AG20443 (cell line): ENCODE measurements at regions not wholly inside any gene's neighbourhood (a gene's known extent, or its start where the extent isn't known, plus 50 kb on each side); places are given as distances from the start of the nearest gene placed in this dataset.
A peak's percentile ranks its signal among the peaks of the same experiment; 100 is the strongest.

ENCODE experiments used
- DNase-seq: peaks from one replicate; pipeline ENCODE4 v3.0.0; 2012; ENCODE audit warnings: low spot score, mixed read lengths

DNA sequence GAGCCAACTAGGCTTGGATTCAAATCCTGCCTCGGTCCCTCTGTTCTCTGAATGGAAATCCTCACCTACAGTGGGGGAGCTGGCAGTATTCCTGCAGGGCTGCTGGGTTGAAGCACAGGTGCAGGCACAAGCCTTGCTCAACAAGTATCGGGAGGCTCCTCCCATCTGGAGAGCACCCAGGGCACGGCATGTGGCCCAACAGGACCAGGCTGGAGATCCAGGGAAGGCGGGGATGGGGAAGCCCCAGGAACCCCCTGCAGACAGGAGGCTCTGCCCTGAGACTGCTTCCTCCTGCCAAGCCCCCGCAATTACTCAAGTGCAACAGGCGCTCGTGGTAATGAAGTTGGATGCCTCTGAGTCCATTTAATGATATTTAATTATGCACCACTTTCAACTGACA, 128.0 kb upstream of the VSTM2B start:
- no peak for DNase-seq

DNA sequence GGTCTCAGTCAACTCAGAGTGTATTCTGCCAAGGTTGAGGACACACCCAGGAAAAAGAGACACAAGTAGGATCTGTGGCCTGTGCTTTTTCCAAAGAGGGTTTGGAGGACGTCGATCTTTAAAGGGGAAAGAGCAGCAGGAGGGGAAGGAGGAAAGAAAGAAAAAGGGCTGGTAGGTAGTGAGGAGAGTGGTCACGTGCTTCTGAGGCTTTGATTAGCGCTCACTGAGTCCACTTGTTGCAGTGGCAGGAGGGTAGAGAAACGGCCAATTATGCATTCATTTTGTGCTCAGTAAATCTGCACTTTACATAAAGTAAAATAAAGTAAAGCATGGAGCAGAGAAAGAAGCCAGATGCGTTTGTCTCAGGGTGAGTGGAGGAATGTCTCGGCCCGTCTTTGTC, 126.0 kb upstream of the VSTM2B start:
- no peak for DNase-seq

GRCh38 chr19:29400917-29401711, 124.7 kb upstream of the VSTM2B start:
- no peak for DNase-seq

GRCh38 chr19:29401712-29402421, 123.9 kb upstream of the VSTM2B start:
- no peak for DNase-seq

- DNase-seq: no peak
Measured at GRCh38 chr19:29402563-29402962, 123.2 kb upstream of the VSTM2B start.

DNA sequence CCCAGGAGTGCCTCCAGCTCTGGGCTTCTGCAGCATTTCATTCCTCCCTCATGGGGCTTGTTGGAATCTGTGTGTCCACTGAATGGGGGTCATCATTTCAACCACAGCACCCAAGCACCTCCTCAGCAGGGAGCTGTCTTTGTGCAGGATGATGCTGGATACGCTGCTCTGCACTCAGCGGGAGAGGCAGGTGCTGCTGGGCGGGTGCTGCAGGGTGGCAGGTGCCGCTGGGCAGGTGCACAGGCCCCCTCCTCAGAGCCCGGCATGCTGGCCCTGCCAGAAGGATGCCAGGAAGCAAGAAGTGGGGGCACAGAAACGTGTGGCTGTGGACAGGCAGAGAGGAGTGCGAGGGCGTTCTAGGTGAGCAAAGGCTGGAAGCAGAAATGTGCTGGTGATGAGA, 121.8 kb upstream of the VSTM2B start:
- no peak for DNase-seq

GRCh38 chr19:29404951-29405727, 120.7 kb upstream of the VSTM2B start:
- DNase-seq: peak; percentile 51

DNA sequence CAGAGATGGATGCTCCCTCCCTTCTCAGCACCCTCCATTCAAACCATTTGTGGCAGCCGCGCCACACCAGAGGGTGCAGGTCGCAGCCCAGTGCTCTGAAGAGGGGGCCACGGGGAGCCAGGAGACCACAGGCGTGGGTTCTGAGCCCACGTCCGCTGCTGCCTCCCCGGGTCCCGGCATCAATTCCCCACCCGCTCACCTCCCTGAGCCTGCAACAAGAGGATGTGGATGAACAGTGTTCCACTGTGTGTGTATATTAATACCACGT, 120.1 kb upstream of the VSTM2B start:
- no peak for DNase-seq

DNA sequence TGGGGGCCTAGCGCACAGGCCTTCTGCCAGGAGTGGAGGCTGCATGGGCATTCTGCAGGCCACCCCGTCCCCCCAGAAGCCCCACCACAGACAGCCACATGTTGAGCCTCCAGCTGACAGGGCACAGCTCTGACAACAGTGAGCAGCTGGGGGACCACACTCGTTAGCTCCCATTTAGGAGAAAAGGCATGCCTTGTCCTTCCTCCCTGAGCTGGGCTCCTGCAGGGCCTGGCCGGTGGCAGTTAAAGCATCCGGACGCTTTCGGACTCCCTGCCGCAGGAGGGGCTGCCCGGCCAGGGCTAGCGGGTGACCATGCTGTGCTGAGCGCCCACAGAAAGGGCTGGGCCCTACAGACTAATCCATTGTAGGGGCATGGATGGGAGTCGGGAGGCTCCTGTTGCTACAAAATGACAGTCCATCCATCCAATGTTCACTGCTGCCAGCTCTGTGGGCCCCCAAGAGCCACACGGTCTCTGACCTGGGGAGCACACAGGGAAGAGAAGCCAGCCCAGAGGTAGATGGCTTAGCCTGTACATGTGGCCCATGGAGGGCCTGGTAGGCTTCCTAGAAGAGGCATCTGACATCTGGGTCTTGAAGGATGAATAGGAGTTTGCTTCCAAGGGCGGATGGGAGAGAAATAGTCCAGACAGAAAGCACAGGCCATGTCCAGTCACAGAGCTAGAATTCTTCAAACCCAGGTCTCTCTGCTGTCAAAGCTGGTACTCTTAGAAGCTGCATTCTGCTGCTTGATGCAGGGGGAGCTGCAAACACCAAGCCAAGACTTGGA, 116.5 kb upstream of the VSTM2B start:
- no peak for DNase-seq

GRCh38 chr19:29410601-29411000, 115.2 kb upstream of the VSTM2B start:
- no peak for DNase-seq

- no peak for DNase-seq
Measured at GRCh38 chr19:29411113-29411581, 114.6 kb upstream of the VSTM2B start.

DNA sequence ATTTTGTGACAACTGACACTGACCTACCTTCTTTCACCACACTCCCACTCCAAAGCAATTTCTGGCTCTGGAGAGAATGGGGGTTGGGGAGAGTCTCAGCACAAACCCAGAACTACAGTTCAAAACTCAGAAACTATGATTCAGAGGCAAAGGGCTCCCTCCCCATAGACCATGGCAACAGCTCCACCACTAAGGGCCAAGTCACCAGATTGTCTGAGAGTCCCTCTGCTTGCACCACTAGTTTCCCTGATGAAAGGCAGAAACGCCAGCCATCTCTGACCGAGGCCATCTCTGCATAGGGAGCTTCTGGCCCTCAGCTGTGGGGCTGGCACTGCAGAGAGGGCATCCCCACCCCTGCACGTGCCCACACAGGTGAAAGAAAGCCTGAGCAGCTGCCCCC, 112.4 kb upstream of the VSTM2B start:
- DNase-seq: no peak

- DNase-seq: no peak
Measured at GRCh38 chr19:29415507-29415906, 110.3 kb upstream of the VSTM2B start.

DNA sequence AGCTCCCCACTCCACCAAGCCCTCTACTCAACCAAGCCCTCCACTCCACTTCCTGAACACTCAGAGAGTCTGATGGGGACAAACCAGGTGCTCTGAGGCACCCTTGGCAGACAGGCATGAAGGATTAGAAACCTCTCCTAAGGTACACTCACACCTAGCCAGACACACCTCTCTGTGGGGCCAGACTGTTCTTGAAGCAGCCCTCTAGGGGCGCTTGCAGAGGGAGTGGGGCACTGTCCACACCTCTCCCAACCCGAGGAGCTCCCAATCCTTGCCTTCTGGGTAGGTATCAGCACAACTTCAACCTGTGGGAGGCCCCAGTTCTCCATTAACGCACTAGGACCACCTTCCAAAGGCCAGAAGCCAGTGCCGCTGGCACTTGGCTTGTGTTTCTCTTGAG, 108.7 kb upstream of the VSTM2B start:
- no peak for DNase-seq

GRCh38 chr19:29418201-29418600, 107.6 kb upstream of the VSTM2B start:
- DNase-seq: no peak

DNA sequence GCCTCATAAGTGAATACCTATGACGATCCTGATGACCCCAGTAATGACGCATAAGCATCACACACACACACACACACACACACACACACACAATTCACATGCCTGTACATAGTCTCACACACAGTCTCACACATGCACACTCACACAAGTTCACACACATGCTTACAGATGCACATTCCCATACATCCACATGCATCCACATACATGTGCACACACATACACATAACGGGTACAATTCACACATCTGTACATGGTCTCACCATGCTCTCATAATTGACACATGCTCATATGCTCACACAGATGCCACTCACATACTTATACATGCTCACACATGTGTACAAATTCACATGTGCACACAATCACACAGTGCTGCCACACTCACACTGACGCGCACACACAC, 105.7 kb upstream of the VSTM2B start:
- no peak for DNase-seq

GRCh38 chr19:29420482-29421195, 105.2 kb upstream of the VSTM2B start:
- no peak for DNase-seq

DNA sequence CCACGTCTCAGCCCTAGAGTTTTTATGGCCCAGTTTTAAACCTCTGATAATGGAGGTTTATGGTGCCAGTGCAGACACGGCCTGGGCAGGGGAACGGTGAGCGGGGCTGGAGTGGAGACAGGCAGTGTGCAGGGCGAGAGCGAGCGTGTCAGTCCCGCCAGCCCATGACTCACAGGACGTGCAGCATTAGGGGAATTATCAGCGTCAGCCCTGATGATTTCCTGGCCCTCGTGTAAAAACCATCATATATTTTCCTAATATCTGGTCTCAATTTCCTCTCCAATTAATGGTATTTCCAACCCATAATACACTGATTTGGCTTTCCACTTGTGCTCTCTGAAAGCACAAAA, 104.6 kb upstream of the VSTM2B start:
- no peak for DNase-seq

DNA sequence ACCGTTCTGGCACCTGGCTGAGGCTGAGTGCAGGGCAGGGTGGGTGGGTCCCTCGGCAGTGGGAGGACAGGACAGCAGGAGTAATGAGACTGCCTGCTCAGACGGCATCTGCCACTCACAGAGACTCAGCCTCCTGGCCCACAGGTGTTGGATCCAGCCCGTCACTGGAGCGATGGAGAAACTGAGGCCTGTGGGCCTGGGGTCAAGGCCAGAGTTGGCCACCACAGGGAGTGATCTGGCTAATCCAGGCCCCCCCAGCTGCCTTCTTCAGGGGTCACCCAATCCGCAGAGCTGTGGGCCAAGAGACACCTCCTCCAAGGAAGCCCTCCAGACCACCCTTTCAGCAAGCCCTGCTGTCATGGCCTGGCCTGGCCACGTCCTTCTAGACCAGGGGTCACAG, 103.7 kb upstream of the VSTM2B start:
- DNase-seq: no peak

DNA sequence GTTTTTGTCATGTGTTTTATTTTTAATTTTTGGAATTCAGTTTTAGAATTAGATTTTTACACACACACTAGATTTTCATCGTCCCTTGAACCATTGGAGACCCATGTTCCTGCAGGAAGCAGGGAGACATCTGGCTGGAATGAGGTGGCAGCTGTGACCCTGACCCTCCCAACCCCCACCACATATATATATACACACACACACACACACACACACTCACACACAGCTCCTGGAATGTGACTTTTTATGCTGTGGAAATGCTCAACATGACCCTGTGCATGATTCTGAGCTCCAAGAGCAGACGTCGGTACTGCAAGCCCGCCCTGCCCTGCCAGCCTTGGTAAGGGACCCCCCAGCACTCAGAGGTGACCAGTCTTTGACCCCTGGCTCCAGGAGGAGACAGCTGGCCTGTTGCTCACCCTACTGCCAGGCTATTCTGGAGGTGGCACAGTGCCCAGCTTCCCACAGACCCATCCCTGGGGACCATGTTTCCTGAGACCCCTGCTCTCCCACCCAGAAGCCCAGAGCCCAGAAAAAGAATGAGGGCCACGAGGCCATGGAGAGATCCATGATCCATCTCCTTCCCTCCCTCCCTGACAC, 103.2 kb upstream of the VSTM2B start:
- no peak for DNase-seq

GRCh38 chr19:29428071-29428470, 97.7 kb upstream of the VSTM2B start:
- DNase-seq: no peak
